Kidney epithelial cell (primary cell): ENCODE measurements at regions not wholly inside any gene's neighbourhood (a gene's known extent, or its start where the extent isn't known, plus 50 kb on each side); places are given as distances from the start of the nearest gene placed in this dataset.

Experiments used
- DNase-seq: peaks from one replicate; pipeline ENCODE4 v3.0.0-alpha.2; 2010; ENCODE audit warnings: low read depth
- H3K27me3 ChIP-seq: 2 replicates; pipeline ENCODE4 v1.6.0; 2011; ENCODE audit warnings: low read length; ENCODE audit not compliant: control insufficient read depth, insufficient read depth
- H3K36me3 ChIP-seq: 2 replicates; pipeline ENCODE4 v1.5.1; 2011; ENCODE audit warnings: low read length; ENCODE audit not compliant: control insufficient read depth, insufficient read depth
- H3K4me3 ChIP-seq: 2 replicates; pipeline ENCODE4 v1.5.1; 2011; ENCODE audit warnings: low read depth, mild to moderate bottlenecking, control low read depth, low read length
- CTCF ChIP-seq: IDR thresholded peaks from 2 replicates; pipeline ENCODE4 v1.5.1; 2011; ENCODE audit warnings: mild to moderate bottlenecking, moderate library complexity, low read length, control low read depth, inconsistent platforms; ENCODE audit not compliant: insufficient read depth, poor library complexity, severe bottlenecking

DNA sequence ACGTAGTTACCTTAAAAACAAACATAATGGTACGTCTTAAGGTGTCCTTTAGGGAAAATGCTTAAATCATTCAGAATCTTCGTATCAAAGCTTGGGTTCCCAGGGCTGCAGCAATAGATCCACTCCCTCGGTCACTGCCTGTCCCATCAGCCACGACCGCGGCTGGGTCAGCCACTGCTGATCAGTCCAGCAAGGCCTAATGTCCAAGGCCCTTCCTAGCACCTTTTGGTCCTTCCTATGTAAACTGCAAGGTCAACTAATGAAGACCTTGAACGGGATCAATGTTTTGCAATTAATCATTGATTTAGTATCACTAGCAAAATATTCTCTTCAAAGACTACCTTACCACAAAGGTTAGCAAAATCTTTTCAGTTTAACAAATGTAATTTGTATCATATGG, 122.2 kb upstream of the IGF1R start:
- Histone ChIP-seq H3K4me3 (no peak overlapping the region), H3K27me3 (no peaks in the 10 kb centered on the region), H3K36me3 (no peaks in the 10 kb centered on the region)
- no peak for TF ChIP-seq CTCF
- DNase-seq, result no peak

- Histone ChIP-seq H3K4me3 (no peak overlapping the region), H3K36me3 (no peaks in the 10 kb centered on the region), H3K27me3 (no peaks in the 10 kb centered on the region)
- no peak for DNase-seq
- no peak for TF ChIP-seq CTCF
Measured at GRCh38 chr15:98528046-98528725, 120.2 kb upstream of the IGF1R start.

DNA sequence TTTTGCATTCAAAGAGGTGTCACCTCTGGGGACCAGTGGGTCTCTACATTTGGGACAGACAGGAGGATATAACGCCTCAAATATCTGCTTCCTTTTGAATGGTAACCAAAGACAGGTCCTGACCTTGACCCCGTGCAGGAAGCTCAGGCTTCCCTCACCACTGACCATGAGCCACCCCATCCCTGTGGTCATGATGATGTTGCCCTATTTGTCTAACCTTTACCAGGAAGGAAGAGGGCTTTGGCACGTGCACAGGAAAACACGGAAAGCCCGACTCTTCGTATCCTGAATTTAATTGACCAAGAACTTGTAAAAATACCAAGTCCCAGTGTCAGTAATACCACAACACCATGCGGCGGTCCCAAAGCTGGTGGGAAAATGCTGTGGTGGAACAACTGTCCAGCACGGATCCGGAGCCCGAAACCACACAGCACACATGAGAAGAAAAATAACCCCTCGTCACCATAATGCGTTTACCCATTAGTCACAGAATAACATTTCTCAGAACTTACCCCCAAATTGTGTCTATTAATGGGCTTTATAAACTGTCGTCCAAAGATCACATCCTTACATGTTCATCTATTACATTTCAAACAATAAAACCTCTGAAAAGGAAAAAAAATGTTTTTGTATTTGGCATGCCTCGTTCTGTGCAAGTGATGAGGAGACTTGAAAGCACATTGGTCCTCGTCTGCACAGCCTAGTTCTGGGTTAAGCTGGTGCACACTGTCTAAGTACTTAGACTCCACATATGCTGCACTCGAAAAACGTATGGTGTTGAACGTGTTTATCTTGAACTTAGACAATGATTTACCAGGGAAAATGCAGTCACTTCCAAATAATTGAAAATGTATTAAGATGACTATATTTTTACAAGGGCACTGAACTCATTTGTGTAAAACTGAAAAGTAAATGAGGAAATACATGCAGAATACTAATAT, 118.9 kb upstream of the IGF1R start:
- H3K4me3 ChIP-seq, result no peak overlapping the region
- no peak for DNase-seq
- no peak for TF ChIP-seq CTCF
- H3K27me3 ChIP-seq, result no peaks in the 10 kb centered on the region
- H3K36me3 ChIP-seq, result no peaks in the 10 kb centered on the region

DNA sequence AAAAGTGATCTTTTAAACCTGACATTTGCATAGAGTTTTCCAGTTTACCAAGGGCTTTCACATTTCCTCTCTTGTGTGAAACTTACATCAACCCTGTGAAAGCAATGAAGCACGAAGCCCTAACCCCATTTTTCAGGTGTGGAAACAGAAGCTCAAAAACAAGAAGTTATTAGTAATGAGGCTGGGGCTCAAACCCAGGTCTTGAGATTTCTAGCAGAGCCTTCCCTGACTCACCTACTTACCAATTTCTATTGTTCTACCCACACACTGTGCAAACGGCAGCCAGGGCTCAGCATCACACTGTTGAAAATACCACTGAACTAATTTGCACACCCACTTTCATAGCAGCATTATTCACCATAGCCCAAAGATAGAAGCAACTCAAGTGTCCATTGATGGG, 117.8 kb upstream of the IGF1R start:
- TF ChIP-seq CTCF, result no peak
- Histone ChIP-seq H3K4me3 (no peak overlapping the region), H3K27me3 (no peaks in the 10 kb centered on the region), H3K36me3 (no peaks in the 10 kb centered on the region)
- no peak for DNase-seq

DNA sequence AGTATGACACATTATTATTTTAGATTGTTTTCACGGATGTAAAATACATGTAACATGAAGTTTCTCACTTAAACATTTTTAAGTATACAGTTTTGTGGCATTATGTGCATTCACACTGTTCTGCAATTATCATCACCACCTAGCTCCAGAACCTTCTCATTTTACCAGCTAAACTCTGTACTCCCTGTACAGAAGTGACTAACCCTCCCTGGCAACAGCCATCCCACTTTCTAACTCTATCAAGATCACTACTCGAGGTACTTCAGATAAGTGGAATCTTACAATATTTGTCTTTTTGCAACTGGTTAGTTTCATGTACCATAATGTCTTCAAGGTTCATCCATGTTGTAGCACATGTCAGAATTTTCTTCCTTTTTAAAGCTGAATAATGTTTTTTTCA, 116.3 kb upstream of the IGF1R start:
- Histone ChIP-seq H3K27me3 (no peaks in the 10 kb centered on the region), H3K36me3 (no peaks in the 10 kb centered on the region), H3K4me3 (no peak overlapping the region)
- TF ChIP-seq CTCF, result no peak
- no peak for DNase-seq
